ENCODE measurements at regions not wholly inside any gene's neighbourhood (a gene's known extent, or its start where the extent isn't known, plus 50 kb on each side); places are given as distances from the start of the nearest gene placed in this dataset.

GRCh38 chrX:43582540-43582913, 73.6 kb upstream of the MAOA start:
- DNase-seq (ENCODE audit: insufficient read length, low spot score) (no peak), FAIRE-seq (no peak)
- TF ChIP-seq SPI1 (IDR thresholded peaks at IDR 0.05; ENCODE audit: low read depth, low read length): no peak

GRCh38 chrX:43585922-43586321, 70.2 kb upstream of the MAOA start:
- FAIRE-seq: no peak
- TF ChIP-seq POLR2AphosphoS5 (IDR thresholded peaks at IDR 0.05; ENCODE audit: low read depth, low read length) (no peak), SPI1 (IDR thresholded peaks at IDR 0.05; ENCODE audit: low read depth, low read length) (no peak), PAX5 (IDR thresholded peaks at IDR 0.05; ENCODE audit: insufficient read depth, low read length, severe bottlenecking) (no peak), TAF1 (IDR thresholded peaks at IDR 0.05; ENCODE audit: low read depth, low read length) (no peak), POU2F2 (IDR thresholded peaks at IDR 0.05; ENCODE audit: low read depth, low read length) (no peak), POLR2A (IDR thresholded peaks at IDR 0.05; ENCODE audit: low read depth, low read length) (no peak)

GRCh38 chrX:43586830-43587229, 69.3 kb upstream of the MAOA start:
- no peak for FAIRE-seq
- DNase-seq (ENCODE audit: insufficient read length, low spot score): no peak

More at GRCh38 chrX:43585922-43586321, 70.2 kb upstream of the MAOA start:
- DNase-seq (ENCODE audit: insufficient read length, low spot score): no peak

GRCh38 chrX:43589735-43590134, 66.4 kb upstream of the MAOA start:
- FAIRE-seq (no peak), DNase-seq (ENCODE audit: insufficient read length, low spot score) (no peak)
- TF ChIP-seq PAX5 (IDR thresholded peaks at IDR 0.05; ENCODE audit: insufficient read depth, low read length, severe bottlenecking): no peak
- TF ChIP-seq POLR2AphosphoS5 (IDR thresholded peaks at IDR 0.05; ENCODE audit: low read depth, low read length): no peak

More at GRCh38 chrX:43586830-43587229, 69.3 kb upstream of the MAOA start:
- TF ChIP-seq POLR2AphosphoS5 (IDR thresholded peaks at IDR 0.05; ENCODE audit: low read depth, low read length): no peak
- no peak for TF ChIP-seq SPI1 (IDR thresholded peaks at IDR 0.05; ENCODE audit: low read depth, low read length)
- TF ChIP-seq POU2F2 (IDR thresholded peaks at IDR 0.05; ENCODE audit: low read depth, low read length): no peak
- no peak for TF ChIP-seq TAF1 (IDR thresholded peaks at IDR 0.05; ENCODE audit: low read depth, low read length)
- TF ChIP-seq PAX5 (IDR thresholded peaks at IDR 0.05; ENCODE audit: insufficient read depth, low read length, severe bottlenecking): no peak
- TF ChIP-seq POLR2A (IDR thresholded peaks at IDR 0.05; ENCODE audit: low read depth, low read length): no peak

GRCh38 chrX:43590150-43590549, 65.9 kb upstream of the MAOA start:
- no peak for TF ChIP-seq POU2F2 (IDR thresholded peaks at IDR 0.05; ENCODE audit: low read depth, low read length)
- no peak for TF ChIP-seq PAX5 (IDR thresholded peaks at IDR 0.05; ENCODE audit: insufficient read depth, low read length, severe bottlenecking)
- no peak for TF ChIP-seq TAF1 (IDR thresholded peaks at IDR 0.05; ENCODE audit: low read depth, low read length)
- no peak for TF ChIP-seq POLR2AphosphoS5 (IDR thresholded peaks at IDR 0.05; ENCODE audit: low read depth, low read length)
- no peak for TF ChIP-seq POLR2A (IDR thresholded peaks at IDR 0.05; ENCODE audit: low read depth, low read length)
- no peak for TF ChIP-seq SPI1 (IDR thresholded peaks at IDR 0.05; ENCODE audit: low read depth, low read length)
- FAIRE-seq: no peak
- DNase-seq (ENCODE audit: insufficient read length, low spot score): no peak

- DNase-seq (ENCODE audit: insufficient read length, low spot score): no peak
- FAIRE-seq: no peak
- no peak for TF ChIP-seq POLR2AphosphoS5 (IDR thresholded peaks at IDR 0.05; ENCODE audit: low read depth, low read length)
- TF ChIP-seq POLR2A (IDR thresholded peaks at IDR 0.05; ENCODE audit: low read depth, low read length): no peak
- no peak for TF ChIP-seq SPI1 (IDR thresholded peaks at IDR 0.05; ENCODE audit: low read depth, low read length)
- no peak for TF ChIP-seq PAX5 (IDR thresholded peaks at IDR 0.05; ENCODE audit: insufficient read depth, low read length, severe bottlenecking)
- TF ChIP-seq TAF1 (IDR thresholded peaks at IDR 0.05; ENCODE audit: low read depth, low read length): no peak
- TF ChIP-seq POU2F2 (IDR thresholded peaks at IDR 0.05; ENCODE audit: low read depth, low read length): no peak
Observed at GRCh38 chrX:43592597-43592996, 63.5 kb upstream of the MAOA start.

GRCh38 chrX:43595931-43596330, 60.2 kb upstream of the MAOA start:
- TF ChIP-seq TAF1 (IDR thresholded peaks at IDR 0.05; ENCODE audit: low read depth, low read length): no peak
- TF ChIP-seq POU2F2 (IDR thresholded peaks at IDR 0.05; ENCODE audit: low read depth, low read length): no peak
- TF ChIP-seq POLR2A (IDR thresholded peaks at IDR 0.05; ENCODE audit: low read depth, low read length): no peak
- no peak for TF ChIP-seq POLR2AphosphoS5 (IDR thresholded peaks at IDR 0.05; ENCODE audit: low read depth, low read length)
- TF ChIP-seq SPI1 (IDR thresholded peaks at IDR 0.05; ENCODE audit: low read depth, low read length): no peak
- DNase-seq (ENCODE audit: insufficient read length, low spot score): no peak
- FAIRE-seq: no peak

DNA sequence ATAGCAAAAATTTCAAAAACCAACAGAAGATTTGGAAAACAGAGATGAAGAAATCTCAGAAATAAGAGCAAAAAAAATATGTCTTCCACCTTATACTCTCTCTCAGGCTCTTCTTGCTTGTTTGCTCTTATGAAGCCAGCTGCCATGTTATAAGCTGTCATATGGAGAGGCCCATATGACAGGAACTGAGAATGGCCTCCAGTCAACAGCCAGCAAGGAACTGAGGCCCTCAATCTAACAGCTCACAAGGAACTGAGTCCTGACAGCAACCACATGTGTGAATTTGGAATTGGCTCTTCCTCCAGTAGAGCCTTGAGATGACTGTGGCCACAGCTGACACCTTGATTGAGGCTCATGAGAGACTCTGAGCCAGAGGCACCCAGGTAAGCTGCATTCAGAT, 51.3 kb upstream of the MAOA start:
- no peak for TF ChIP-seq POLR2A (IDR thresholded peaks at IDR 0.05; ENCODE audit: low read depth, low read length)
- TF ChIP-seq PAX5 (IDR thresholded peaks at IDR 0.05; ENCODE audit: insufficient read depth, low read length, severe bottlenecking): no peak
- FAIRE-seq (no peak), DNase-seq (ENCODE audit: insufficient read length, low spot score) (no peak)

DNA sequence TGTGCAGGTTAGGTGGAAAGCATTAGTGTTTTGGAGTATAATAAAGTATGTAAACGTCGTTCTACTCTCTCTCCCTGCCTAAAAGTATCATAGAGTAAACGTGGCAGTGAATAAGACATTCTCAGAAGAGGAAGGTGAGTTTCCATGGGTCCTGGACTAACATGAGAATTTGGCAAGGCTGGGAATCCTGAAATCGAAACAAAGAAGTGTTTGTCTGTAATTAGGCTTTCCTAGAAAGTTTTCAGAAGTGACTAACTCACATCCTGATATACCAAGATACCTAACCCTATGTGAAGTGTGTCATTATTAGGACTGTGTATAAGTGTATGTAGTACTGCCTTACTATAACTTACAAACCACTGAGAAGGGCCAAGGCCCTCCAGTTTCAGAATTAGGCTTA, 50.7 kb upstream of the MAOA start:
- no peak for TF ChIP-seq POLR2AphosphoS5 (IDR thresholded peaks at IDR 0.05; ENCODE audit: low read depth, low read length)
- TF ChIP-seq POU2F2 (IDR thresholded peaks at IDR 0.05; ENCODE audit: low read depth, low read length): no peak
- no peak for TF ChIP-seq TAF1 (IDR thresholded peaks at IDR 0.05; ENCODE audit: low read depth, low read length)
- no peak for FAIRE-seq
- no peak for DNase-seq (ENCODE audit: insufficient read length, low spot score)
